GM23338 (cell line): ENCODE measurements at regions not wholly inside any gene's neighbourhood (a gene's known extent, or its start where the extent isn't known, plus 50 kb on each side); places are given as distances from the start of the nearest gene placed in this dataset.

Experiments used
- ATAC-seq: fragments of 200-7000 bp; cut with Tn5 transposase; 3 replicates; pipeline ENCODE4 v1.9.1; 2020
- DNase-seq: peaks from one replicate; pipeline ENCODE4 v3.0.0-alpha.2; 2015; ENCODE audit warnings: low spot score
- H2AFZ ChIP-seq: fragments of 200-600 bp; sonication (generic); 2 replicates; pipeline ENCODE4 v1.8.0; 2016; ENCODE audit warnings: antibody characterized with exemption, mild to moderate bottlenecking, moderate library complexity
- H3F3A ChIP-seq: fragments of 200-600 bp; sonication (generic); replicated peaks from 2 replicates; pipeline ENCODE4 v1.8.0; 2017; ENCODE audit warnings: antibody characterized with exemption, mixed run types, low read depth
- H3K27ac ChIP-seq: fragments of 200-600 bp; sonication (generic); 2 replicates; pipeline ENCODE4 v1.6.1; 2016; ENCODE audit warnings: low read depth
- H3K27me3 ChIP-seq: fragments of 200-600 bp; sonication (generic); 2 replicates; pipeline ENCODE4 v1.8.0; 2016; ENCODE audit warnings: mild to moderate bottlenecking, mixed run types, moderate library complexity; ENCODE audit not compliant: insufficient read depth
- H3K36me3 ChIP-seq: fragments of 200-600 bp; sonication (generic); 2 replicates; pipeline ENCODE4 v1.8.0; 2016; ENCODE audit warnings: mild to moderate bottlenecking; ENCODE audit not compliant: insufficient read depth
- H3K4me1 ChIP-seq: fragments of 200-600 bp; sonication (generic); 2 replicates; pipeline ENCODE4 v1.8.0; 2016; ENCODE audit warnings: mild to moderate bottlenecking, moderate library complexity; ENCODE audit not compliant: insufficient read depth
- H3K4me2 ChIP-seq: fragments of 200-600 bp; sonication (generic); 2 replicates; pipeline ENCODE4 v1.7.1; 2017; ENCODE audit warnings: mixed run types
- H3K4me3 ChIP-seq: fragments of 200-600 bp; sonication (generic); 2 replicates; pipeline ENCODE4 v1.6.1; 2016; ENCODE audit warnings: mixed run types
- H3K79me2 ChIP-seq: fragments of 200-600 bp; sonication (generic); replicated peaks from 2 replicates; pipeline ENCODE4 v1.8.0; 2017; ENCODE audit warnings: mild to moderate bottlenecking; ENCODE audit not compliant: insufficient read depth
- H3K9me2 ChIP-seq: fragments of 200-600 bp; sonication (generic); 2 replicates; pipeline ENCODE4 v1.8.0; 2017; ENCODE audit not compliant: insufficient read depth
- H4K20me1 ChIP-seq: fragments of 200-600 bp; sonication (generic); replicated peaks from 2 replicates; pipeline ENCODE4 v1.8.0; 2017; ENCODE audit warnings: mild to moderate bottlenecking; ENCODE audit not compliant: insufficient read depth
- H3K27ac Mint-ChIP-seq: 2 replicates; pipeline ENCODE4 v1.8.0; 2020; ENCODE audit warnings: inconsistent platforms, mild to moderate bottlenecking, moderate library complexity, mixed read lengths
- H3K27me3 Mint-ChIP-seq: 3 replicates; pipeline ENCODE4 v1.8.0; 2022; ENCODE audit warnings: low read depth, mild to moderate bottlenecking, moderate library complexity, mixed read lengths, inconsistent platforms; ENCODE audit not compliant: insufficient read depth, poor library complexity
- H3K36me3 Mint-ChIP-seq: 3 replicates; pipeline ENCODE4 v1.8.0; 2021; ENCODE audit warnings: low read depth, mild to moderate bottlenecking, inconsistent platforms, moderate library complexity, mixed read lengths
- H3K4me1 Mint-ChIP-seq: 3 replicates; pipeline ENCODE4 v1.8.0; 2020; ENCODE audit warnings: mild to moderate bottlenecking, inconsistent platforms, mixed read lengths
- H3K4me3 Mint-ChIP-seq: 3 replicates; pipeline ENCODE4 v1.8.0; 2021; ENCODE audit warnings: moderate library complexity, mild to moderate bottlenecking, inconsistent platforms, mixed read lengths
- H3K9me3 Mint-ChIP-seq: 3 replicates; pipeline ENCODE4 v1.8.0; 2020; ENCODE audit warnings: moderate library complexity, mild to moderate bottlenecking, inconsistent platforms, mixed read lengths
- EZH2phosphoT487 ChIP-seq: fragments of 200-600 bp; sonication (generic); IDR thresholded peaks from one replicate; pipeline ENCODE4 v1.8.1; 2018; ENCODE audit warnings: antibody characterized with exemption; ENCODE audit not compliant: unreplicated experiment
- POLR2AphosphoS5 ChIP-seq: IDR thresholded peaks from 2 replicates; pipeline ENCODE4 v1.6.1; 2016; ENCODE audit warnings: antibody characterized with exemption, low read depth
- STAT1 ChIP-seq: IDR thresholded peaks from one replicate; pipeline ENCODE4 v1.6.1; 2016; ENCODE audit warnings: antibody characterized with exemption; ENCODE audit not compliant: unreplicated experiment
- ZNF331 ChIP-seq: fragments of 250-450 bp; sonication (Bioruptor Pico); IDR thresholded peaks from 2 replicates; pipeline ENCODE4 v1.5.0; 2020; ENCODE audit warnings: low read depth, mild to moderate bottlenecking, moderate library complexity
- ZNF462 ChIP-seq: fragments of 250-450 bp; sonication (Bioruptor Pico); IDR thresholded peaks from 2 replicates; pipeline ENCODE4 v1.5.0; 2020; ENCODE audit warnings: mild to moderate bottlenecking, moderate library complexity
- TF ChIP-seq, protein P1 (sequence below), 2 experiments: fragments of 200-600 bp in 1 of 2; sonication (generic) in 1 of 2; conservative IDR thresholded peaks; 2 replicates each; pipeline versions ENCODE4 v1.5.1 to v1.6.1; 2016 to 2017; ENCODE audit warnings: antibody characterized with exemption in 2 of 2, low read depth in 2 of 2, mild to moderate bottlenecking in 2 of 2, moderate library complexity in 1 of 2

GRCh38 chr19:30112666-30113065, 170.6 kb downstream of the URI1 start (continued):
- TF ChIP-seq ZNF462 (CRISPR knock-in tag) (no peak), POLR2AphosphoS5 (no peak), EZH2phosphoT487 (no peak), ZNF331 (CRISPR knock-in tag) (no peak)
- TF ChIP-seq, protein P1, sequence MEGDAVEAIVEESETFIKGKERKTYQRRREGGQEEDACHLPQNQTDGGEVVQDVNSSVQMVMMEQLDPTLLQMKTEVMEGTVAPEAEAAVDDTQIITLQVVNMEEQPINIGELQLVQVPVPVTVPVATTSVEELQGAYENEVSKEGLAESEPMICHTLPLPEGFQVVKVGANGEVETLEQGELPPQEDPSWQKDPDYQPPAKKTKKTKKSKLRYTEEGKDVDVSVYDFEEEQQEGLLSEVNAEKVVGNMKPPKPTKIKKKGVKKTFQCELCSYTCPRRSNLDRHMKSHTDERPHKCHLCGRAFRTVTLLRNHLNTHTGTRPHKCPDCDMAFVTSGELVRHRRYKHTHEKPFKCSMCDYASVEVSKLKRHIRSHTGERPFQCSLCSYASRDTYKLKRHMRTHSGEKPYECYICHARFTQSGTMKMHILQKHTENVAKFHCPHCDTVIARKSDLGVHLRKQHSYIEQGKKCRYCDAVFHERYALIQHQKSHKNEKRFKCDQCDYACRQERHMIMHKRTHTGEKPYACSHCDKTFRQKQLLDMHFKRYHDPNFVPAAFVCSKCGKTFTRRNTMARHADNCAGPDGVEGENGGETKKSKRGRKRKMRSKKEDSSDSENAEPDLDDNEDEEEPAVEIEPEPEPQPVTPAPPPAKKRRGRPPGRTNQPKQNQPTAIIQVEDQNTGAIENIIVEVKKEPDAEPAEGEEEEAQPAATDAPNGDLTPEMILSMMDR (conservative IDR thresholded peaks at IDR 0.05; ENCODE audit: low read depth in 2 of 2): no peak

- H3K36me3 ChIP-seq: no peaks in the 10 kb centered on the region
- no peaks in the 10 kb centered on the region for H3K36me3 Mint-ChIP-seq
- no peaks in the 10 kb centered on the region for H4K20me1 ChIP-seq
- no peak overlapping the region for H3K4me3 Mint-ChIP-seq
- H3K27ac Mint-ChIP-seq: no peak overlapping the region
- no peak; the same call in 2 of the 3 replicates for ATAC-seq
- H3K79me2 ChIP-seq: no peaks in the 10 kb centered on the region
- DNase-seq: no peak
- no peaks in the 10 kb centered on the region for H3K27me3 Mint-ChIP-seq
- no peaks in the 10 kb centered on the region for H3F3A ChIP-seq
- H3K4me1 ChIP-seq: no peaks in the 10 kb centered on the region
- H3K27ac ChIP-seq: no peak overlapping the region
- H3K4me2 ChIP-seq: no peak overlapping the region
- H3K9me3 Mint-ChIP-seq: no peaks in the 10 kb centered on the region
- no peak overlapping the region for H3K4me3 ChIP-seq
- H3K4me1 Mint-ChIP-seq: no peaks in the 10 kb centered on the region
- H2AFZ ChIP-seq: no peak overlapping the region
- no peaks in the 10 kb centered on the region for H3K27me3 ChIP-seq
- no peaks in the 10 kb centered on the region for H3K9me2 ChIP-seq
- no peak for TF ChIP-seq STAT1
- TF ChIP-seq, protein P1 (conservative IDR thresholded peaks at IDR 0.05; ENCODE audit: low read depth in 2 of 2): no peak
These were observed 171.1 kb downstream of the URI1 start for GRCh38 chr19:30113186-30113585.
